ENCODE measurements at regions not wholly inside any gene's neighbourhood (a gene's known extent, or its start where the extent isn't known, plus 50 kb on each side); places are given as distances from the start of the nearest gene placed in this dataset.
A peak's percentile ranks its signal among the peaks of the same experiment; 100 is the strongest.
"Not testable (repeated sequence)": the region's sequence is repeated elsewhere in the genome, so short reads cannot be mapped to it uniquely, and the experiment has no call there.

- DNase-seq (ENCODE audit: low read depth) = no peak
- H3K4me3 ChIP-seq (ENCODE audit: low read length) = no peak overlapping the region
- TF ChIP-seq CTCF (conservative IDR thresholded peaks at IDR 0.05; ENCODE audit: low read length) = no peak
Measured at GRCh38 chr4:128623508-128624215, 185.8 kb upstream of the JADE1 start.

GRCh38 chr4:128620279-128620965, 189.1 kb upstream of the JADE1 start:
- DNase-seq (ENCODE audit: low read depth); H3K4me3 ChIP-seq (ENCODE audit: low read length): not testable (repeated sequence)

- DNase-seq (ENCODE audit: low read depth) = no peak
- no peak overlapping the region for H3K4me3 ChIP-seq (ENCODE audit: low read length)
- no peak for TF ChIP-seq CTCF (conservative IDR thresholded peaks at IDR 0.05; ENCODE audit: low read length)
Measured at GRCh38 chr4:128615197-128615596, 194.3 kb upstream of the JADE1 start.

GRCh38 chr4:128608006-128608405, 201.5 kb upstream of the JADE1 start:
- H3K4me3 ChIP-seq (ENCODE audit: low read length) = no peak overlapping the region
- no peak for TF ChIP-seq CTCF (conservative IDR thresholded peaks at IDR 0.05; ENCODE audit: low read length)
- DNase-seq (ENCODE audit: low read depth) = no peak

- TF ChIP-seq CTCF (conservative IDR thresholded peaks at IDR 0.05; ENCODE audit: low read length) = no peak
- DNase-seq (ENCODE audit: low read depth) = peak; percentile 24
- H3K4me3 ChIP-seq (ENCODE audit: low read length) = no peak overlapping the region
Measured at GRCh38 chr4:128606173-128606572, 203.3 kb upstream of the JADE1 start.

GRCh38 chr4:128604840-128605239, 204.7 kb upstream of the JADE1 start:
- DNase-seq (ENCODE audit: low read depth) = no peak
- H3K4me3 ChIP-seq (ENCODE audit: low read length) = no peak overlapping the region
- no peak for TF ChIP-seq CTCF (conservative IDR thresholded peaks at IDR 0.05; ENCODE audit: low read length)

- H3K4me3 ChIP-seq (ENCODE audit: low read length) = no peak overlapping the region
- DNase-seq (ENCODE audit: low read depth) = no peak
- TF ChIP-seq CTCF (conservative IDR thresholded peaks at IDR 0.05; ENCODE audit: low read length) = no peak
Measured at GRCh38 chr4:128604204-128604603, 205.3 kb upstream of the JADE1 start.
